HG03521 (cell line): ENCODE measurements at regions not wholly inside any gene's neighbourhood (a gene's known extent, or its start where the extent isn't known, plus 50 kb on each side); places are given as distances from the start of the nearest gene placed in this dataset.
"Not testable (repeated sequence)": the region's sequence is repeated elsewhere in the genome, so short reads cannot be mapped to it uniquely, and the experiment has no call there.

Source experiments
- ATAC-seq: cut with Tn5 transposase; IDR thresholded peaks from one replicate; pipeline ENCODE4 v1.9.1; 2021; ENCODE audit warnings: mild to moderate bottlenecking, moderate library complexity; ENCODE audit not compliant: unreplicated experiment

GRCh38 chr1:47656719-47657685 lies 219.2 kb downstream of the FOXD2 start:
- ATAC-seq = no peak

DNA sequence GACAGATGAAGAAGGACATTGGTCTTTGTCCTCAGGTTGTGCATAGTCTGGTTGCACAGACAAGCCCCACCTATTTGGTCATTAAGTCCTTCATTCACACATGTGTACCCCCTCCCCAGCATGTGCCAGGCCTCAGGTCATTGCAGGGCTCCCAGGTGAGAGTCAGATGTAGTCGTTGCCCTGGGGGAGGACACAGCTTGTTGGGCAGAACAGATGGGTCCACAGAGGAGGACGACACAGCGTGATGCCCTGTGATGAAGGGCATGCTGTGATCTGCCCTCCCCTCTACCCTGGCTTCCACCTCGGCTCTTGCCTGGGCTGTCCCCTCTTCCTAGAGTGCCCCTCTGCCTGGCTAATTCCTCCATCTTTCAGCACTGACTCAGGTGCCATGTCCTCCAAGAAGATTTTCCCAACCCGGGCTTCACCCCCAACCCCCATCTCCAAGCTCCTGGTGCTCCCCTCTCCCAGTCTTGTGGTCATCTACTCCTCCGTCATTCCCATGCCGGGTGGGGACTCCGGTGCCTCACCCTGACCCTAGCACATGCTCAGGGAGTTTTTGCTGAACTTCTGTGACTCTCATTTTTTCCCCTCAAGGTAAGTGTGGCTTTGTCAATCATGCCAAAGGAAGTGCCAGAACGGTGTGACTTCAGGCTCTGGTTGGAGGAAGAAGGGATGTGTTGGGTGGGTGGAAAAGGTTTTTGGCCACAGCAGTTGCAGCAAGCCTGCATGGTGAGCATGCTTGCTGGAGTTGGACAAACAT lies 220.5 kb downstream of the FOXD2 start:
- no peak for ATAC-seq

GRCh38 chr1:47659146-47659545 lies 221.3 kb downstream of the FOXD2 start:
- ATAC-seq = no peak

- ATAC-seq = no peak
These were observed 222.8 kb downstream of the FOXD2 start for GRCh38 chr1:47660622-47661021.

DNA sequence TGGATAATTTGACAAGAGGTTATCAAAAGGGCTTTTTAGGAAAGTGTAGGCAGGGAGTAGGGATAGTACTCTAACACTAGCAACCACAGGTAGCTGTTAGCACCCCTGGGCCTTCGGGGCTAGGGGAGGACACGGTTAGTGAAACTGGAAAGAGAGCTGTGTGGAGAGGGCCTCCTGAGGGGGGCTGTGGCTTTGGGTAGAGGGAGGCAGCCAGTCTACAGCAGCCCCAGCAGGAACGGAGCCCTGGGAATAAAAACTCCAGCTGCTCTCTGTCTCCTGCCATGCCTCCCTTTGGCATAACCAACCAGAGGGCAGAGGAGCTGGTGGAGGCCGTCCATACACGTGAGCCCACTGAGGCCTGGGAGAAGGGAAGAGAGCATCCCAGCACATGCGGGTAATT lies 223.2 kb downstream of the FOXD2 start:
- ATAC-seq = no peak

- no peak for ATAC-seq
These were observed 224.2 kb downstream of the FOXD2 start for GRCh38 chr1:47662068-47662467.

GRCh38 chr1:47663286-47663685 lies 225.4 kb downstream of the FOXD2 start:
- no peak for ATAC-seq

- no peak for ATAC-seq
These were observed 226.5 kb downstream of the FOXD2 start for GRCh38 chr1:47664356-47664755.

- not testable (repeated sequence) for ATAC-seq
These were observed 227.1 kb downstream of the FOXD2 start for GRCh38 chr1:47664896-47665295.

- no peak for ATAC-seq
These were observed 231.3 kb downstream of the FOXD2 start for GRCh38 chr1:47669081-47669585.

- ATAC-seq = no peak
These were observed 234.8 kb downstream of the FOXD2 start for GRCh38 chr1:47672622-47673021.

GRCh38 chr1:47674189-47674588 lies 236.3 kb downstream of the FOXD2 start:
- no peak for ATAC-seq

GRCh38 chr1:47675047-47675675 lies 237.3 kb downstream of the FOXD2 start:
- no peak for ATAC-seq

GRCh38 chr1:47675721-47676120 lies 237.9 kb downstream of the FOXD2 start:
- ATAC-seq = no peak

- ATAC-seq = no peak
These were observed 238.6 kb downstream of the FOXD2 start for GRCh38 chr1:47676311-47677054.

- ATAC-seq = no peak
These were observed 239.5 kb downstream of the FOXD2 start for GRCh38 chr1:47677241-47677940.

GRCh38 chr1:47678464-47678980 lies 240.7 kb downstream of the FOXD2 start:
- ATAC-seq = no peak

DNA sequence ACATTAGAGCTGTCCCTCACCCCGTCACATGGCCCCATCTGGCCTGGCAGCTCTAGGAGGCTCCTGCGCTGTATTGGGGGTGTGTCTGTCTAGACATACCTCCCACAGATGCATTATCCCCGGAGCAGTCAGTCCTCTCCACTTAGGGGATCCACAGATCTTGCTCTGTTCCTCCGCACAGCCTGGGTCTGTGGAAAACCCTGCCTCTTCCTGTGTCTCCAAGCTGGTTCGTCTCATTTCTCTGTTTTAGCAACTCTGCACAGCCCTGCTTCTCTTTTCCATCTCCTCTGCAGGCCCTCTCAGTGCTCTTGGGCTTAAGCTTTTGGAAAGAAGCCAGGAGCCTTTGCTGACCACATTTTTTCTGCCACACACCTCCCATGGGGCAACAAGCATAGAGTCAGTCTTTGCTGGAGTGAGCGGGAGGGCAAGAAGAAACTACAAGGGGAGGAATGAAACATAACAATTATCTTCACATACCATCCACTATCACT lies 241.5 kb downstream of the FOXD2 start:
- ATAC-seq = no peak

DNA sequence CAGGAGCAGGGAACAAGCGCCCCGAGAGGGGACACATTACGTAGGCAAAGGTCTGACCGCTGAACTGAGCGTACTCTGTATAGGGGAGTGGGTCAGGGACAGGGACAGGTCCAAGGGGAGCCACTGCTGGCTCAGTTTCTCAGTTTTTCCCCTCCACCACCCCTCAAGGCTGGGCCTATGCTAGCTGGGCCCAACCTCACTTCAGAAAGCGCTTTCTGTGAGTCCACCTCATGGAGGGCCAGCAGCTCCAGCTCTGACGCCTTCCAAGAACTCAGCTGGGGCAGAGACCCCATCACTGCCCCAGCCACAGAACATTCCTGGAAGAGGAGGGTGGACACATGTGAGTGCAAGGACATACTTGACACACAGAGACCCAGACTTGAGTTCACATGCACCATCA lies 242.0 kb downstream of the FOXD2 start:
- no peak for ATAC-seq
